Neural cell (in vitro differentiated cells): ENCODE measurements at regions not wholly inside any gene's neighbourhood (a gene's known extent, or its start where the extent isn't known, plus 50 kb on each side); places are given as distances from the start of the nearest gene placed in this dataset.

Source experiments
- EP300 ChIP-seq: fragments of 450-650 bp; conservative IDR thresholded peaks from 2 replicates; pipeline ENCODE4 v1.6.1; 2014; ENCODE audit warnings: antibody characterized with exemption, mild to moderate bottlenecking, moderate library complexity; ENCODE audit not compliant: poor library complexity, severe bottlenecking
- EZH2 ChIP-seq: fragments of 200-600, 300-800 bp; shearing (Covaris generic), sonication (generic); IDR thresholded peaks from 2 replicates; pipeline ENCODE4 v1.6.1; 2014; ENCODE audit warnings: antibody characterized with exemption, low read length, borderline replicate concordance, mild to moderate bottlenecking; ENCODE audit not compliant: insufficient read depth, poor library complexity, severe bottlenecking
- POLR2AphosphoS5 ChIP-seq: IDR thresholded peaks from 2 replicates; pipeline ENCODE4 v1.6.1; 2012
- RAD21 ChIP-seq: fragments of 450-650 bp; conservative IDR thresholded peaks from 2 replicates; pipeline ENCODE4 v1.6.1; 2014; ENCODE audit warnings: antibody characterized with exemption, mild to moderate bottlenecking, moderate library complexity
- SMC3 ChIP-seq: fragments of 450-650 bp; conservative IDR thresholded peaks from 2 replicates; pipeline ENCODE4 v1.6.1; 2014; ENCODE audit warnings: antibody characterized with exemption, mild to moderate bottlenecking, moderate library complexity; ENCODE audit not compliant: poor library complexity
- TF ChIP-seq, protein P1 (sequence below): fragments of 450-650 bp; IDR thresholded peaks from 2 replicates; pipeline ENCODE4 v1.5.1; 2014; ENCODE audit warnings: antibody characterized with exemption, mild to moderate bottlenecking, moderate library complexity; ENCODE audit not compliant: poor library complexity, severe bottlenecking
- TF ChIP-seq, protein P2 (sequence below): IDR thresholded peaks from 2 replicates; pipeline ENCODE4 v1.6.1; 2012; ENCODE audit warnings: borderline replicate concordance

DNA sequence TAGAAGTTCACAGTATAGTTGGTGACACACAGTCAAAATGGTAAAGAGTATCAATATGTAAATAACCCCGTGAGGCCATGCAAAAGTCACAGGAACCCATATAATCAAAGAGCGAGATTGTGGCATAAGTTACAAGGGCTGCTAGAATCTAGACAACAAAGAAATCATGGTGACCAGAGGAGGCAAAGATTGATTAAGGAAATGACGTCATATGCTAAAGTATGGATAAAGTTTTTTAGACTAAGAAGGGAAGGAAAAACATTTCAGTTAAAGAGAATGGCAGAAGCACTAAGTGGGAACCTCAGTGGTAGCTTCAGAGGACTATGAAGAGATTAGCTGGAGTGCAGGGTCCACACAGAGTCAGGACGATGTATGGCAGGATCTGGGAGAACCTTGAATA lies 330.3 kb downstream of the NFIB start:
- TF ChIP-seq, protein P1, sequence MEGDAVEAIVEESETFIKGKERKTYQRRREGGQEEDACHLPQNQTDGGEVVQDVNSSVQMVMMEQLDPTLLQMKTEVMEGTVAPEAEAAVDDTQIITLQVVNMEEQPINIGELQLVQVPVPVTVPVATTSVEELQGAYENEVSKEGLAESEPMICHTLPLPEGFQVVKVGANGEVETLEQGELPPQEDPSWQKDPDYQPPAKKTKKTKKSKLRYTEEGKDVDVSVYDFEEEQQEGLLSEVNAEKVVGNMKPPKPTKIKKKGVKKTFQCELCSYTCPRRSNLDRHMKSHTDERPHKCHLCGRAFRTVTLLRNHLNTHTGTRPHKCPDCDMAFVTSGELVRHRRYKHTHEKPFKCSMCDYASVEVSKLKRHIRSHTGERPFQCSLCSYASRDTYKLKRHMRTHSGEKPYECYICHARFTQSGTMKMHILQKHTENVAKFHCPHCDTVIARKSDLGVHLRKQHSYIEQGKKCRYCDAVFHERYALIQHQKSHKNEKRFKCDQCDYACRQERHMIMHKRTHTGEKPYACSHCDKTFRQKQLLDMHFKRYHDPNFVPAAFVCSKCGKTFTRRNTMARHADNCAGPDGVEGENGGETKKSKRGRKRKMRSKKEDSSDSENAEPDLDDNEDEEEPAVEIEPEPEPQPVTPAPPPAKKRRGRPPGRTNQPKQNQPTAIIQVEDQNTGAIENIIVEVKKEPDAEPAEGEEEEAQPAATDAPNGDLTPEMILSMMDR: no peak
- TF ChIP-seq EZH2: no peak
- TF ChIP-seq EP300: no peak
- TF ChIP-seq SMC3: no peak
- TF ChIP-seq, protein P2, sequence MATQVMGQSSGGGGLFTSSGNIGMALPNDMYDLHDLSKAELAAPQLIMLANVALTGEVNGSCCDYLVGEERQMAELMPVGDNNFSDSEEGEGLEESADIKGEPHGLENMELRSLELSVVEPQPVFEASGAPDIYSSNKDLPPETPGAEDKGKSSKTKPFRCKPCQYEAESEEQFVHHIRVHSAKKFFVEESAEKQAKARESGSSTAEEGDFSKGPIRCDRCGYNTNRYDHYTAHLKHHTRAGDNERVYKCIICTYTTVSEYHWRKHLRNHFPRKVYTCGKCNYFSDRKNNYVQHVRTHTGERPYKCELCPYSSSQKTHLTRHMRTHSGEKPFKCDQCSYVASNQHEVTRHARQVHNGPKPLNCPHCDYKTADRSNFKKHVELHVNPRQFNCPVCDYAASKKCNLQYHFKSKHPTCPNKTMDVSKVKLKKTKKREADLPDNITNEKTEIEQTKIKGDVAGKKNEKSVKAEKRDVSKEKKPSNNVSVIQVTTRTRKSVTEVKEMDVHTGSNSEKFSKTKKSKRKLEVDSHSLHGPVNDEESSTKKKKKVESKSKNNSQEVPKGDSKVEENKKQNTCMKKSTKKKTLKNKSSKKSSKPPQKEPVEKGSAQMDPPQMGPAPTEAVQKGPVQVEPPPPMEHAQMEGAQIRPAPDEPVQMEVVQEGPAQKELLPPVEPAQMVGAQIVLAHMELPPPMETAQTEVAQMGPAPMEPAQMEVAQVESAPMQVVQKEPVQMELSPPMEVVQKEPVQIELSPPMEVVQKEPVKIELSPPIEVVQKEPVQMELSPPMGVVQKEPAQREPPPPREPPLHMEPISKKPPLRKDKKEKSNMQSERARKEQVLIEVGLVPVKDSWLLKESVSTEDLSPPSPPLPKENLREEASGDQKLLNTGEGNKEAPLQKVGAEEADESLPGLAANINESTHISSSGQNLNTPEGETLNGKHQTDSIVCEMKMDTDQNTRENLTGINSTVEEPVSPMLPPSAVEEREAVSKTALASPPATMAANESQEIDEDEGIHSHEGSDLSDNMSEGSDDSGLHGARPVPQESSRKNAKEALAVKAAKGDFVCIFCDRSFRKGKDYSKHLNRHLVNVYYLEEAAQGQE: no peak
- TF ChIP-seq RAD21: no peak
- no peak for TF ChIP-seq POLR2AphosphoS5
